HG02588 (cell line): ENCODE measurements at regions not wholly inside any gene's neighbourhood (a gene's known extent, or its start where the extent isn't known, plus 50 kb on each side); places are given as distances from the start of the nearest gene placed in this dataset.
"Not testable (repeated sequence)": the region's sequence is repeated elsewhere in the genome, so short reads cannot be mapped to it uniquely, and the experiment has no call there.

Experiments
- ATAC-seq: cut with Tn5 transposase; IDR thresholded peaks from one replicate; pipeline ENCODE4 v1.9.1; 2021; ENCODE audit warnings: mild to moderate bottlenecking, moderate library complexity; ENCODE audit not compliant: unreplicated experiment

DNA sequence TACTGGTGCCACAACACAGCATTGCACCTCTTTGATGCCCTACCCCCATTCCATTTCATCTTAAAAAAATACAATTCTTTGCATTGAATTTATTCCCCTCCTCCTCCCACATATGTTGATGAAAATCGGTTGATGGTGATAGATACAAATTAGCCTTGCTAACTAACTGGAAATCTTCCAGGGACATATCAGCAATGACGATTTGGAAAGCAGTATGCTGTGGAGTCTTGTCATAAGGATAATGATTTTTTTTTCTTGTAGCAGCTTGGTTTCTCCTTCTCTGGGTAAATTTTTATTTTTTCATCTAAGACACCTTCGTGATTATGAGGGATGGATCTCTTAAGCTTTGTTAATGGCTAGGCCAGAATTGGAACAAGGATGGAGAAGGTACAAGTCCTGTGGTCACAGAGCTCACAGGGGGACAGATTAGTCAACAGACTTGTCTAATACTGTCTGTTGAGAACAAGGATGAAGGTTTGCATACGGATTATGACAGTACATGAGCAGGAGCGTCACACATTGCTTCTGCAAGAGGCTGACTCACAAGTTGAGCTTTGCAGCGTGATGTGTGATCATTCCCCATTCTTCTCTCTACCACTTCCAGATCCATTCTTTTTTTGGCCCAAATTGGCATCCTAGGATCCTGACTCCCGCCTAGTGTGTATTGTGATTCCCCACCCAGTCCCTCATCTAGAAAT, 233.1 kb upstream of the FERMT1 start:
- ATAC-seq, result no peak

DNA sequence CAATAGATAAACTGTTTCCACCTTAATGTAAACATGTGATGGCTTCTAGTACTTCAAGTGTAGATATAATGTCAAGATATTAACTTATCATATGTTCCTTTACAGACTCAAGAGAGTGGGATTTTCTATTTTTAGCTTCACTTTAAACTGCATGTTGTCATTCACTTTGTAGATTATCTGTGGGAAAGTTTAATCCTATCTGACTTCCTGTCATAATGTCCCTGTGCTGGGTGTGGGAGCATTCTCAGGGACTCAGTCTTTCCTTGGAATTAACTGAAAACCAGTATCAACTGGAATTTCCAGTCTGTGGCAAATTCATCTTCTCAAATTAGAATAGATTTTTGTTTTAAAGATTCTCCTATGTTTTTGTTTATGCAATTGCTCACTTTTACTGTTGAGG, 226.1 kb upstream of the FERMT1 start:
- no peak for ATAC-seq

DNA sequence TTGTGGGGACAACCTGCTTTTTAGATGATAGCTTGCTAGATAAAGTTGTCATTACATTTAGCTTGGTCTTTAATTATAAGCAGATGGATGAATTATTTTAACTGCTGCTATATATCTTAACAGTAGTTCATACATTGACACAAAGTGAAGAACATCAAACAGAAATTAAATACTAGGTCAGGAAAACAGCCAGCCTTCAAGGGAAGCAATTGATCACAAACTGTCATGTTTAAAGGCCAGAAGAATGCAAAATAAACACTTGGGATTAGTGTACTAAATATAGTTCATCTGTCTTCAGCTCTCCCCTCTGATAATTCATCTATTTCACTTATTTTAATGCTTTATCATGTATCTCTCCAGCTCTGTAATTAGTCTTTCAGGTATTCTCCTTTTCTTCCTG, 225.1 kb upstream of the FERMT1 start:
- no peak for ATAC-seq

DNA sequence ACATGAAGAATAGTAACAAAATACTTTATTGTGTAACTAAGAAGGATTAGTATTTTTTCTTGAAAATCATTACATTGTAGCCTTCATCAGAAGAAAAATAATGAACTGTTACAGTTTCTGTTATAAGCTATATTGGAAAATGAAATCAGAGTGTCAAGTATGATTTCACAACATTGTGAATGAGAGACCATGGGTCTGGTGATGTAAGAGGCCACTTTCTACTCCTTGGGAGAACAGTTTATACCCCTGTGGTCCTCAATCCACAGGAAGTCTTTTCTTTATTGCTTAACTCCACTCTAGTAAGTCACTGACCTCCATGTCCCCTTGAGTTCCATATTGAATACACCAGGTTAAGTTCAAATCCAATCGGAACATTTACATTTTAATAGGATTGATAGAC, 218.7 kb upstream of the FERMT1 start:
- no peak for ATAC-seq

DNA sequence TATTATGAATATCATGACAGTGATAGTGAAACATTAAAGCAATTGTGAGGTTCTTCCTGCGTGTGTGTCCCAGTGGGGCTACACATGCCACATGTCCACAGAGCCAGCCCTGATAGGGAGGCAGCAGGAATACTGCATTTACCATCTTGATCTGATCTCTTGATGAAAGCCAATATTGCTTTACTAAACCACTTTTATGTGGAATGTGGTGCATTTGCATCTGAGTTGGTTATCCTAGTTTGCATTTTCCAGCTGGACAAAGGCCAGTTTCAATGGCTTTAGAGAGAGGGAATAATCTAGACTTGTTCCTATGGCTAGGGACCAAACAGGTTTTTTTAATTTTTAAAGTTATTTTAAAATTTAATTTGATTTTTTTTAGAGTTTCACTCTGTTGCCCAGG, 216.3 kb upstream of the FERMT1 start:
- no peak for ATAC-seq

DNA sequence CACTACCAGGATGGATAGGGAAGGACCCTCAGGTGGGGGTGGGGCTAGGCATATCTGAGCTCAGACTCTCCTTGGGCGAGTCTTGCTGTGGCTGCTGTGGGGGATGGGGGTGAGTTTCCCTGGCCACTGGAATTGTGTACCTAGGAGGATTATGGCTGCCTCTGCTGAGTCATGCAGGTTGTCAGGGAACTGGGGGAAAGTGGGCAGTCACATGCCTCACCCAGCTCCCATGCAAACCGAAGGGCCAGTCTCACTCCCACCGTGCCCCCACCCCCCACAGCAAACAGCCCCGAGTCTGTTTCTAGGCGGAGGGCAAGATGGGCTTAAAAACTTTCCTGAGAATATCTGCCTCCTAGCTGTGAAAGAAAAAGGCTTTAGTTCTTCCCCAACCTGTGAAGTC, 210.3 kb upstream of the FERMT1 start:
- ATAC-seq, result no peak

DNA sequence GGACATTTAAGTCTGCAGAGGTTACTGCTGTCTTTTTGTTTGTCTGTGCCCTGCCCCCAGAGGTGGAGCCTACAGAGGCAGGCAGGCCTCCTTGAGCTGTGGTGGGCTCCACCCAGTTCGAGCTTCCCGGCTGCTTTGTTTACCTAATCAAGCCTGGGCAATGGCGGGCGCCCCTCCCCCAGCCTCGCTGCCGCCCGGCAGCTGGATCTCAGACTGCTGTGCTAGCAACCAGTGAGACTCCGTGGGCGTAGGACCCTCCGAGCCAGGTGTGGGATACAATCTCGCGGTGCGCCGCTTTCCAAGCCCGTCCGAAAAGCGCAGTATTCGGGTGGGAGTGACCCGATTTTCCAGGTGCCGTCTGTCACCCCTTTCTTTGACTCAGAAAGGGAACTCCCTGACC, 198.4 kb upstream of the FERMT1 start:
- ATAC-seq, result not testable (repeated sequence)

DNA sequence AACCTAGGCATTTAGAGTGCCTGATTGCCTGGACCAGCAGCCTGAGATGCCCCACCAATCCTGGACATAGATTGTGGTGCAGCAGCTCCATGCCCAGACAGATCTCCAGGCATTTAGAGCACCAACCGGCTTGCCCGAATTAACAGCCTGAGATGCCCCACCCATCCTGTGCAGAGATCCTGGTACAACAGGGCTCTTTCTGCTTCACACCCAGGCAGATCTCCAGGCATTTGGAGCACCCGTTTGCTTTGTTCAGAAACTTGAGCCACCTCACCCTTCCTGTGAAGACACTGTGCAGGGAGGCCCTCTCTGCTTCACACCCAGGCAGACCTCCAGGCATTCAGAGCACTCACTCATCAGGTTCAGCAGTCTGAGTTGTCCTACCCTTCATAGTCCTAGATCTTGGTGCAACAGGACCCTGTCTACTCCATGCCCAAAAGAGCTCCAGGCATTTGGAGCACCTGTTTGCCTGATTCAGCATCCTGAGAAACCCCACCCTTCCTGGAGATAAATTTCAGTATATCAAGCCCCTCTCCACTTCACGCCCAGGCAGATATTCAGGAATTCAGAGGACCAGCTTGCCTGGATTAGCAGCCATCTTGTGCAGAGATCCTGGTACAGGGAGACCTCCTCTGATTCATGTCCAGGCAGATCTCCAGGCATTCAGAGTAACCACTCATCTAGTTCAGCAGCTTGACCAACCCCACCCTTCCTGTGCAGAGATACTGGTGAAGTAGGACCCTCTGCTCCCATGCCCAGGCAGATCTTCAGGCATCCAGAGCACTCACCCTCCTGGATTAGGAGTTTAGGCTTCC, 189.2 kb upstream of the FERMT1 start:
- ATAC-seq, result no peak

DNA sequence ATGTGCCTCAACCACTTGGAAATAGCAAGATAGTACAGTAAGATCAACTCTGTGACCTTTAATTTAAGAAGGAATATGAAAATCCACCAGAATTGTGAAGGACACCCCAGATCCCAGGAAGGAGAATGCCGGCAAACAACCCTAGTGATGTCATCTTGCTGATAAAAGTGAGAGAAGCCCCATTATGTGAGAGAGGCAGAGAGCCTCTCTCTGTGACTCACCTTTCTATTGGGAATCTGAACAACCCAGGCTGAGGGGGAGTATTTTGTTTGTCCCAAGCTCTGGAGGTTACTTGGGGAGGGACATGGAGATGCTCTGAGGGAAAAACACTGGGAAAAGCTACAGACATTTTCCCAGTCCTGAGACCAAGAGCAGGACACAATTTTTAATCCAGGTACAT, 188.3 kb upstream of the FERMT1 start:
- ATAC-seq, result no peak

DNA sequence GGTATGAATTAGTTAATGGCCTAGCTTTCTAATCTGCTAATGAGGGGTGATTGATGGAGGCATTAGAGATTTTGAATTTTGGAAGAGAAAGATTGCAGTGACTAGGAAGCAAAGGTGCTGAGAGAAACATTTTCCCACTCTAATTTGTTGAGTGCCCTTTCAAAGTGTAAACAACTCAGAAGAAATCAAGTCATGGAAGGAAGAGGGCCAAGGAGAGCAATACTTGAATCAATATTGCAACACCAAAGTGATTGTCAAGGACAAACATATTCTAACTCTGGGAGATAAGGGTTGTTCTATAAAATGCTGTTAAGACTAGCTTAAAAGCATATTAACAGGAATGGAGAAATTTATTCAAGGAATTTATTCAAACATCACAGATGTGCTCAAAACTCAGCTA, 182.7 kb upstream of the FERMT1 start:
- ATAC-seq, result no peak

DNA sequence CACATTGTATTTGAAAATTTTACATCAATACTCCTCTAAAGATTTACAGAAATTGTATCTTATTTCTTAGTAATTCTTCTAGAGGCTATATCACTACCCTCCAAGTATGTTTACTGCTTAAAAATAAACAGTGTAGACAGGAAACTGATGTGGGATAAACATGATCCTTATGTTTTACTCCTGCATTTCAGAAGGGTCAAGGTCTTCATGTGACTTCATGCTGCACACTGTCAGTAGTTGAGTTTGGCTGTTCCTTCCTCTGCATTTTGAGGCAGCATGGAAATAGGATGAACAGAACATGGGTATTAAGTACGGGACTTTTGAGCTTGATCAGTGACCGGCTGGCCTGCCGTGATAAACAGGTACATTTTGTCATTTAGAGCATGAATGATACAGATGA, 179.2 kb upstream of the FERMT1 start:
- no peak for ATAC-seq

DNA sequence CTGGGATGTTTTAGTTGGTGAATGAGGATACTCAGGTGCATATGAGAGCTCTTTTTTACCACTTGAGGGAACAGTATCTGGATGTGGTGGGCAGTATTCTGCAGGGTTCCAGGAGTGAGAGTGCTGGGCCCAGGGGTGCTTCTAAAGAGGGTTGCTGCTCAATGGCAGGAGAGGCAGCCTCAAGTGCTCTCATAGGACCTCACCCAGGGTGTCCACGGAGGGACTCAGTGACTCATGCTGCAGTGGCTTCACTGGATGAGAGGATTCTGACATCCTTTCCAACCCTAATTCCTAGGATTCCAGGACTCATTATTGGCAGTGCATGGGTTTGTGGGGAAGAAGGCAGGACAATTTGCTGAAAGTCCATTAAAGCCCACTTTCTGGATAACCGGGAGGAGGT, 176.6 kb upstream of the FERMT1 start:
- no peak for ATAC-seq

DNA sequence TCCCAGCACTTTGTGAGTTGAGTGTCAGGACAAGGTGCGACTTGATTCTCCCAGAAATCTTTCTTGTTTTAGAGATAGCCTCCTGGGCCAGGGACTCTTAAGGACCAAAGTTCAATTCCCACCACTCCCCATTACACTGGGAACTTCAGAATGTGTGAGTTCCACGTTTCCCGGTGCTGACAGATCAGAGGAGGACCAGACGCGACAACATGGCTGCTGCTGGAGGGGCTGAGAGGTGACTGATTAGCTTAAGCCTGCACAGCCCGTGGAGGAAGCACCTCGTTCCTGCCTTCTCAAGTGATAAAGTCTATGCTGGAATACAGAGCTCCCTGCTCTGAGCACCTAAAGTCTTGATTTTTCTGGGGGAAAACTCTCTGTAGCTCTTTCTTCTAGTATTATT, 175.2 kb upstream of the FERMT1 start:
- no peak for ATAC-seq

DNA sequence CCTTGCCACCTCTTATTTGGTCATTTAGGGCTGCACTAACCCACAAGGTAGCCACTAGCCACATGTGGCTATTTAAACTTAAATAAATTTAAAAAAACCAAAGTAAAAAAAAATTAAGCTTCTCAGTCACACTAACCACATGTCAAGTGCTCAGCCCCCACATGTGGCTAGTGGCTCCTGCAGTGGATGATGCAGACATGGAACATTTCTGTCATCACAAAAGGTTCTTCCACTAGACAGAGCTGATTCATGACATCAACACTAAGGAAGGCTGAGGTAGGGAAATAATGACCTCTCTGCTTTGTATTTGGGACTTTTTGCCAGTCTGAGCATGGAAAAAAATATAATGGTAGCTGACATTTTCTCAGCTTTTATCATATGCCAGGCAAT, 173.0 kb upstream of the FERMT1 start:
- ATAC-seq, result no peak

DNA sequence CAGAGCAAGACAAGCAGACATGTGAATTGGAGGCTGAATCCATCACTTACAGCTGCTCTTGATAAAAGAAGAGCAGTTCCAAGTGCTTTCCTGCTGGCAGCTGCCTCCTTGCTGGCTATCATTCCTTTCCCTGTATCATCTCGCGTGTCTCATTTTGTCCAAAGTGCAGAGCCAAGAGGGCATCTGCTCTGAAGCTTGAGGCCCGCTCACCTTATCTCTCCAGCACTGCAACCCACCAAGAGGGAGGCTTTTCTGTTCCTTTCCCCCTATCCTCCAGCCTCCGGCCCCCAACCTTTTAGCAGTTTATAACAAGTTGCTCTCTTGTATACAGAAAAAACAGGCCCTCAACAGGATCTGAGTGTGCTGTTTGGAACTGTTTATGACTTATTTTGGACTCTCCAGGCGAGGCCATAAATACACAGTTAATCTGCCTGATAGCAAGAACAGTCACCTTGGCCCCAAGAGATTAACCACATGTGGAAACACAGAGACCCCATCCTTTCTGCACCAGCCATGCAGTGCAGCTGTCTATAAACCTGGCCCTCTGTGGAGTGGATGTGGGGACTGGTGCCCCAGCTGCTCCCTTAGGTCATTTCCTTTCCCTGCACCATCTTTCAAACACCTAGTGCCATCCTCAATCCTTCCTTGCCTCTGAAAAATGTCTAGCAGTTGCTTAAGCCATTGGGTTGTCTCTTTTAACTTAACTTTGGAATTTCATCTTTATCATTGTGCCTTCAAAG, 172.5 kb upstream of the FERMT1 start:
- ATAC-seq, result no peak

DNA sequence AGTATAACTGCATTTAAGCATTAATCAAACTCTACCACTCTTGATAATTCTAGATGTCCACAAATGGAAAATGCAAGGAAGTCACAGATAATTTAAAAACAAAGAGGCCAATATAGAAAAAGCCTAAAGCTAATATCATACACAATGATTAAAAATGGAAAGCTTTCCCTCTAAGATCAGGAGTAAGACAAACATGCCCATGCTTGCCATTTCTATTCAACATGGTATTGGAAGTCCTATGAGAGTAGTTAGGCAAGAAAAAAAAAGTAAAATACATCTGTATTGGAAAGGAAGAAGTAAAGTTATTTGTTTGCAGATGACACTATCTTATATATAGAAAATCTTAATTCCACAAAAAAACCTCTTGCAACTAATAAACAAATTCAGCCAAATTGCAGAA, 164.6 kb upstream of the FERMT1 start:
- ATAC-seq, result no peak

DNA sequence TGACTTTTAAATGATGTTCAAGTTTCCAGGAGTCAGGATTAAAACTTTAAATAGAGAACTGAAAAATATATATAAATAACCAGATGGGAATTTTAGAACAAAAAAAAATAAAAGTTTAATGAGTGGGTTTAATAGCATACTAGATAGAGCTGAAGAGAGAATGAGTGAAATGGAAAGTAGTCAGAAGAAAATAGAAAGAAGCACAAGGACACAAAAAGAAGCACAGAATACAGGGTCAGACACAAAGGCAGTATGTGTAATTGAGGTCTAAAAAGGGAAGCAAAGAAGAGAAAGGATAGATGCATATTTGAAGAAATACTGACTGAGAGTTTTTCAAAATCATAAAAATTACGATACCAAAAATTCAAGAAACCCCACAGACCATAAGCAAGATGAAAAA, 159.8 kb upstream of the FERMT1 start:
- ATAC-seq, result no peak

DNA sequence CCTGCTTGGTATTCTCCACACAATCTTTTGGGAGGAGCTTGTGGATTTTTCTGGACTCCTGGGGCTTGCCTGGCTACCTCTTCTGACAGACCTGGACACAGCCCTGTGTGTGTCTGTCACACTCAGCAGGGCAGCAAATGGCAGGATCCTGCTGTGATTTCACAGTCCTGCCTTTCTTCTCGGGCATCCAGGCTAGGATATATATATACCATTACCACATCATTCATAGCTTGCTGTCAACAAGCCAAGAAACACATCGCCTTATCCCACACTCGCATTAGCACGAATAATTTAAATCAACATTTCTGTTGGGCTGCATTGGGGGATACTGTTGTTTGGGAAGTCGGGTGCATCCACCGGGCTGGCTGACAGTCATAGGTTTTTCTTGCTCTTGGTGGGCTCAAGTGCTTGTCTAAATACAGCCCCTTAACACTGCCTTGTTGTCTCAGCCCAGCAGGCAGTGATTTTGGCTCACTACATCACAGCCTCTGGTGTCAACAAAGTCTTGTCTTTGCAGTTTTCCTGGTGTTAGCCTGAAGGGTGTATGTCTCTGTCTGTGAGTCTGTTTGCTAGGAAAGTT, 154.9 kb upstream of the FERMT1 start:
- ATAC-seq, result no peak

DNA sequence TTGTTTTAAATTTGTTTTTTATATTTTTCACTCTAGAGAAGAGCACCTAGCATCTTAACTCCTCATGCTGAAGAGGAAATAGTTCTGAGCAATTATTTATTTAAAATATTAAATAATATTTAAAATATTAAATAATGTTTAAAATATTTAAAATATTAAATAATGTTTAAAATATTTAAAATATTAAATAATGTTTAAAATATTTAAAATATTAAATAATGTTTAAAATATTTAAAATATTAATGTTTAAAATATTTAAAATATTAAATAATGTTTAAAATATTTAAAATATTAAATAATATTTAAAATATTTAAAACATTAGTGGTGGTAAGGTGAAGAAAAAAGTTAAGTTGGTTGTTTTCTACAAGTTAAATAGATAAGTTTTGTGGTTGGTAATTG, 147.6 kb upstream of the FERMT1 start:
- not testable (repeated sequence) for ATAC-seq

DNA sequence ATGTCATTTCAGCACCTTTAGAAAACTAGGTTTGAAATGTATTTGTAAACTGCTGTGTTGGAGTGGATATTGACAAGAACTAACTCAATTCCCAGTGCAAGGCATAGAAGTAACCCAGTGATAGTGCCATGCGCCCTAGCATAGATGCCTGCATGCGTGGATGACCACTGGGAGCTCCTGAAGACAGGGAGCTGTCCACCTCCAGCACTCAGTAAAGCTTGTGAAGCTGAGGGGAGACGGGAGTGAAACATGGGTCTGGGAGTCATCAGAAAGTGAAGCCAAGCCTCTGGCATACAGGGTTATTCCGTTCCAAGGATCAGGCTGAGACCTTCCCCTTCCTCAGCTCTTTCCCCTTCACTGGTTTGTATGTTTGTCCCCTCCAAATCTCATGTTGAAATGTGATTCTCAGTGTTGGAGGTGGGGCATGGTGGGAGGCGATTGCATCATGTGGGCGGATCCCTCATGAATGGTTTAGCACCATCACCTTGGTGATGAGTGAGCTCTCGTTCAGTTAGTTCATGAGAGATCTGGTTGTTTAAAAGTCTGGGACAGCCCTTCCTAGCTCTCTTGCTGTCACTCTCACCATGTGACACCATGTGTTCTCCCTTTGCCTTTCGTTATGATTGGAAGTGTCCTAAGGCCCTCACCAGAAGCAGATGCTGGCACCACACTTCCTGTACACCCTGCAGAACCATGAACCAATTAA, 146.5 kb upstream of the FERMT1 start:
- ATAC-seq, result no peak
